GM23338 (cell line): ENCODE measurements at regions not wholly inside any gene's neighbourhood (a gene's known extent, or its start where the extent isn't known, plus 50 kb on each side); places are given as distances from the start of the nearest gene placed in this dataset.

Source experiments
- ATAC-seq: fragments of 200-7000 bp; cut with Tn5 transposase; 3 replicates; pipeline ENCODE4 v1.9.1; 2020
- DNase-seq: peaks from one replicate; pipeline ENCODE4 v3.0.0-alpha.2; 2015; ENCODE audit warnings: low spot score
- H2AFZ ChIP-seq: fragments of 200-600 bp; sonication (generic); 2 replicates; pipeline ENCODE4 v1.8.0; 2016; ENCODE audit warnings: antibody characterized with exemption, mild to moderate bottlenecking, moderate library complexity
- H3F3A ChIP-seq: fragments of 200-600 bp; sonication (generic); replicated peaks from 2 replicates; pipeline ENCODE4 v1.8.0; 2017; ENCODE audit warnings: antibody characterized with exemption, mixed run types, low read depth
- H3K27ac ChIP-seq: fragments of 200-600 bp; sonication (generic); 2 replicates; pipeline ENCODE4 v1.6.1; 2016; ENCODE audit warnings: low read depth
- H3K27me3 ChIP-seq: fragments of 200-600 bp; sonication (generic); 2 replicates; pipeline ENCODE4 v1.8.0; 2016; ENCODE audit warnings: mild to moderate bottlenecking, mixed run types, moderate library complexity; ENCODE audit not compliant: insufficient read depth
- H3K36me3 ChIP-seq: fragments of 200-600 bp; sonication (generic); 2 replicates; pipeline ENCODE4 v1.8.0; 2016; ENCODE audit warnings: mild to moderate bottlenecking; ENCODE audit not compliant: insufficient read depth
- H3K4me1 ChIP-seq: fragments of 200-600 bp; sonication (generic); 2 replicates; pipeline ENCODE4 v1.8.0; 2016; ENCODE audit warnings: mild to moderate bottlenecking, moderate library complexity; ENCODE audit not compliant: insufficient read depth
- H3K4me2 ChIP-seq: fragments of 200-600 bp; sonication (generic); 2 replicates; pipeline ENCODE4 v1.7.1; 2017; ENCODE audit warnings: mixed run types
- H3K4me3 ChIP-seq: fragments of 200-600 bp; sonication (generic); 2 replicates; pipeline ENCODE4 v1.6.1; 2016; ENCODE audit warnings: mixed run types
- H3K79me2 ChIP-seq: fragments of 200-600 bp; sonication (generic); replicated peaks from 2 replicates; pipeline ENCODE4 v1.8.0; 2017; ENCODE audit warnings: mild to moderate bottlenecking; ENCODE audit not compliant: insufficient read depth
- H3K9me2 ChIP-seq: fragments of 200-600 bp; sonication (generic); 2 replicates; pipeline ENCODE4 v1.8.0; 2017; ENCODE audit not compliant: insufficient read depth
- H4K20me1 ChIP-seq: fragments of 200-600 bp; sonication (generic); replicated peaks from 2 replicates; pipeline ENCODE4 v1.8.0; 2017; ENCODE audit warnings: mild to moderate bottlenecking; ENCODE audit not compliant: insufficient read depth
- H3K27ac Mint-ChIP-seq: 2 replicates; pipeline ENCODE4 v1.8.0; 2020; ENCODE audit warnings: inconsistent platforms, mild to moderate bottlenecking, moderate library complexity, mixed read lengths
- H3K27me3 Mint-ChIP-seq: 3 replicates; pipeline ENCODE4 v1.8.0; 2022; ENCODE audit warnings: low read depth, mild to moderate bottlenecking, moderate library complexity, mixed read lengths, inconsistent platforms; ENCODE audit not compliant: insufficient read depth, poor library complexity
- H3K36me3 Mint-ChIP-seq: 3 replicates; pipeline ENCODE4 v1.8.0; 2021; ENCODE audit warnings: low read depth, mild to moderate bottlenecking, inconsistent platforms, moderate library complexity, mixed read lengths
- H3K4me1 Mint-ChIP-seq: 3 replicates; pipeline ENCODE4 v1.8.0; 2020; ENCODE audit warnings: mild to moderate bottlenecking, inconsistent platforms, mixed read lengths
- H3K4me3 Mint-ChIP-seq: 3 replicates; pipeline ENCODE4 v1.8.0; 2021; ENCODE audit warnings: moderate library complexity, mild to moderate bottlenecking, inconsistent platforms, mixed read lengths
- H3K9me3 Mint-ChIP-seq: 3 replicates; pipeline ENCODE4 v1.8.0; 2020; ENCODE audit warnings: moderate library complexity, mild to moderate bottlenecking, inconsistent platforms, mixed read lengths
- CREB1 ChIP-seq: fragments of 250-450 bp; sonication (Bioruptor Pico); IDR thresholded peaks from 2 replicates; pipeline ENCODE4 v1.5.0; 2020; ENCODE audit warnings: low read depth, mild to moderate bottlenecking, moderate library complexity
- CTCF ChIP-seq, 2 experiments: fragments of 200-600 bp in 1 of 2; sonication (generic) in 1 of 2; conservative IDR thresholded peaks; 2 replicates each; pipeline versions ENCODE4 v1.5.1 to v1.6.1; 2016 to 2017; ENCODE audit warnings: antibody characterized with exemption in 2 of 2, low read depth in 2 of 2, mild to moderate bottlenecking in 2 of 2, moderate library complexity in 1 of 2
- EZH2 ChIP-seq: fragments of 200-600 bp; sonication (generic); IDR thresholded peaks from one replicate; pipeline ENCODE4 v1.8.0; 2017; ENCODE audit warnings: antibody characterized with exemption, mild to moderate bottlenecking, low read depth; ENCODE audit not compliant: unreplicated experiment
- EZH2phosphoT487 ChIP-seq: fragments of 200-600 bp; sonication (generic); IDR thresholded peaks from one replicate; pipeline ENCODE4 v1.8.1; 2018; ENCODE audit warnings: antibody characterized with exemption; ENCODE audit not compliant: unreplicated experiment
- JUNB ChIP-seq: IDR thresholded peaks from one replicate; pipeline ENCODE4 v1.6.1; 2016; ENCODE audit warnings: antibody characterized with exemption; ENCODE audit not compliant: unreplicated experiment
- NANOG ChIP-seq: IDR thresholded peaks from 2 replicates; pipeline ENCODE4 v1.6.1; 2016; ENCODE audit warnings: antibody characterized with exemption, borderline replicate concordance
- POLR2AphosphoS5 ChIP-seq: IDR thresholded peaks from 2 replicates; pipeline ENCODE4 v1.6.1; 2016; ENCODE audit warnings: antibody characterized with exemption, low read depth
- REST ChIP-seq: IDR thresholded peaks from one replicate; pipeline ENCODE4 v1.6.1; 2018; ENCODE audit warnings: antibody characterized with exemption; ENCODE audit not compliant: unreplicated experiment
- STAT1 ChIP-seq: IDR thresholded peaks from one replicate; pipeline ENCODE4 v1.6.1; 2016; ENCODE audit warnings: antibody characterized with exemption; ENCODE audit not compliant: unreplicated experiment
- ZNF114 ChIP-seq: fragments of 250-450 bp; sonication (Bioruptor Pico); IDR thresholded peaks from 2 replicates; pipeline ENCODE4 v1.5.0; 2020; ENCODE audit warnings: mild to moderate bottlenecking, moderate library complexity
- ZNF331 ChIP-seq: fragments of 250-450 bp; sonication (Bioruptor Pico); IDR thresholded peaks from 2 replicates; pipeline ENCODE4 v1.5.0; 2020; ENCODE audit warnings: low read depth, mild to moderate bottlenecking, moderate library complexity
- TF ChIP-seq, protein P1 (sequence below): fragments of 250-450 bp; sonication (Bioruptor Pico); IDR thresholded peaks from 2 replicates; pipeline ENCODE4 v1.5.0; 2020; ENCODE audit warnings: mild to moderate bottlenecking, moderate library complexity
- TF ChIP-seq, protein P2 (sequence below): IDR thresholded peaks from 2 replicates; pipeline ENCODE4 v1.6.1; 2016; ENCODE audit warnings: antibody characterized with exemption

GRCh38 chr2:236380051-236380612 lies 115.9 kb upstream of the ASB18 start:
- no peak; the same call in 1 of the 3 replicates for ATAC-seq
- H3K27ac Mint-ChIP-seq = no peak overlapping the region
- TF ChIP-seq EZH2 (no peak), JUNB (no peak), POLR2AphosphoS5 (no peak), EZH2phosphoT487 (no peak), CTCF (conservative IDR thresholded peaks at IDR 0.05; ENCODE audit: low read depth in 2 of 2) (no peak), ZNF331 (CRISPR knock-in tag) (no peak), NANOG (no peak), ZNF114 (CRISPR knock-in tag) (no peak), STAT1 (no peak), REST (no peak), CREB1 (CRISPR knock-in tag) (no peak)
- TF ChIP-seq, protein P1, sequence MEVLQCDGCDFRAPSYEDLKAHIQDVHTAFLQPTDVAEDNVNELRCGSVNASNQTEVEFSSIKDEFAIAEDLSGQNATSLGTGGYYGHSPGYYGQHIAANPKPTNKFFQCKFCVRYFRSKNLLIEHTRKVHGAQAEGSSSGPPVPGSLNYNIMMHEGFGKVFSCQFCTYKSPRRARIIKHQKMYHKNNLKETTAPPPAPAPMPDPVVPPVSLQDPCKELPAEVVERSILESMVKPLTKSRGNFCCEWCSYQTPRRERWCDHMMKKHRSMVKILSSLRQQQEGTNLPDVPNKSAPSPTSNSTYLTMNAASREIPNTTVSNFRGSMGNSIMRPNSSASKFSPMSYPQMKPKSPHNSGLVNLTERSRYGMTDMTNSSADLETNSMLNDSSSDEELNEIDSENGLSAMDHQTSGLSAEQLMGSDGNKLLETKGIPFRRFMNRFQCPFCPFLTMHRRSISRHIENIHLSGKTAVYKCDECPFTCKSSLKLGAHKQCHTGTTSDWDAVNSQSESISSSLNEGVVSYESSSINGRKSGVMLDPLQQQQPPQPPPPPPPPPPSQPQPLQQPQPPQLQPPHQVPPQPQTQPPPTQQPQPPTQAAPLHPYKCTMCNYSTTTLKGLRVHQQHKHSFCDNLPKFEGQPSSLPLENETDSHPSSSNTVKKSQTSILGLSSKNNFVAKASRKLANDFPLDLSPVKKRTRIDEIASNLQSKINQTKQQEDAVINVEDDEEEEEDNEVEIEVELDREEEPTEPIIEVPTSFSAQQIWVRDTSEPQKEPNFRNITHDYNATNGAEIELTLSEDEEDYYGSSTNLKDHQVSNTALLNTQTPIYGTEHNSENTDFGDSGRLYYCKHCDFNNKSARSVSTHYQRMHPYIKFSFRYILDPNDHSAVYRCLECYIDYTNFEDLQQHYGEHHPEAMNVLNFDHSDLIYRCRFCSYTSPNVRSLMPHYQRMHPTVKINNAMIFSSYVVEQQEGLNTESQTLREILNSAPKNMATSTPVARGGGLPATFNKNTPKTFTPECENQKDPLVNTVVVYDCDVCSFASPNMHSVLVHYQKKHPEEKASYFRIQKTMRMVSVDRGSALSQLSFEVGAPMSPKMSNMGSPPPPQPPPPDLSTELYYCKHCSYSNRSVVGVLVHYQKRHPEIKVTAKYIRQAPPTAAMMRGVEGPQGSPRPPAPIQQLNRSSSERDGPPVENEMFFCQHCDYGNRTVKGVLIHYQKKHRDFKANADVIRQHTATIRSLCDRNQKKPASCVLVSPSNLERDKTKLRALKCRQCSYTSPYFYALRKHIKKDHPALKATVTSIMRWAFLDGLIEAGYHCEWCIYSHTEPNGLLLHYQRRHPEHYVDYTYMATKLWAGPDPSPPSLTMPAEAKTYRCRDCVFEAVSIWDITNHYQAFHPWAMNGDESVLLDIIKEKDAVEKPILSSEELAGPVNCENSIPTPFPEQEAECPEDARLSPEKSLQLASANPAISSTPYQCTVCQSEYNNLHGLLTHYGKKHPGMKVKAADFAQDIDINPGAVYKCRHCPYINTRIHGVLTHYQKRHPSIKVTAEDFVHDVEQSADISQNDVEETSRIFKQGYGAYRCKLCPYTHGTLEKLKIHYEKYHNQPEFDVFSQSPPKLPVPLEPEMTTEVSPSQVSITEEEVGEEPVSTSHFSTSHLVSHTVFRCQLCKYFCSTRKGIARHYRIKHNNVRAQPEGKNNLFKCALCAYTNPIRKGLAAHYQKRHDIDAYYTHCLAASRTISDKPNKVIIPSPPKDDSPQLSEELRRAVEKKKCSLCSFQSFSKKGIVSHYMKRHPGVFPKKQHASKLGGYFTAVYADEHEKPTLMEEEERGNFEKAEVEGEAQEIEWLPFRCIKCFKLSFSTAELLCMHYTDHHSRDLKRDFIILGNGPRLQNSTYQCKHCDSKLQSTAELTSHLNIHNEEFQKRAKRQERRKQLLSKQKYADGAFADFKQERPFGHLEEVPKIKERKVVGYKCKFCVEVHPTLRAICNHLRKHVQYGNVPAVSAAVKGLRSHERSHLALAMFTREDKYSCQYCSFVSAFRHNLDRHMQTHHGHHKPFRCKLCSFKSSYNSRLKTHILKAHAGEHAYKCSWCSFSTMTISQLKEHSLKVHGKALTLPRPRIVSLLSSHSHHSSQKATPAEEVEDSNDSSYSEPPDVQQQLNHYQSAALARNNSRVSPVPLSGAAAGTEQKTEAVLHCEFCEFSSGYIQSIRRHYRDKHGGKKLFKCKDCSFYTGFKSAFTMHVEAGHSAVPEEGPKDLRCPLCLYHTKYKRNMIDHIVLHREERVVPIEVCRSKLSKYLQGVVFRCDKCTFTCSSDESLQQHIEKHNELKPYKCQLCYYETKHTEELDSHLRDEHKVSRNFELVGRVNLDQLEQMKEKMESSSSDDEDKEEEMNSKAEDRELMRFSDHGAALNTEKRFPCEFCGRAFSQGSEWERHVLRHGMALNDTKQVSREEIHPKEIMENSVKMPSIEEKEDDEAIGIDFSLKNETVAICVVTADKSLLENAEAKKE (CRISPR knock-in tag) = no peak
- TF ChIP-seq, protein P2, sequence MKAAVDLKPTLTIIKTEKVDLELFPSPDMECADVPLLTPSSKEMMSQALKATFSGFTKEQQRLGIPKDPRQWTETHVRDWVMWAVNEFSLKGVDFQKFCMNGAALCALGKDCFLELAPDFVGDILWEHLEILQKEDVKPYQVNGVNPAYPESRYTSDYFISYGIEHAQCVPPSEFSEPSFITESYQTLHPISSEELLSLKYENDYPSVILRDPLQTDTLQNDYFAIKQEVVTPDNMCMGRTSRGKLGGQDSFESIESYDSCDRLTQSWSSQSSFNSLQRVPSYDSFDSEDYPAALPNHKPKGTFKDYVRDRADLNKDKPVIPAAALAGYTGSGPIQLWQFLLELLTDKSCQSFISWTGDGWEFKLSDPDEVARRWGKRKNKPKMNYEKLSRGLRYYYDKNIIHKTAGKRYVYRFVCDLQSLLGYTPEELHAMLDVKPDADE = no peak
- H3K36me3 Mint-ChIP-seq = no peaks in the 10 kb centered on the region
- H3K27me3 Mint-ChIP-seq = peaks cover 3% of the 10 kb centered on the region
- Histone ChIP-seq H2AFZ (no peak overlapping the region), H3K4me3 (no peak overlapping the region), H3K9me2 (no peaks in the 10 kb centered on the region), H3K27ac (no peak overlapping the region), H3K79me2 (no peaks in the 10 kb centered on the region), H4K20me1 (no peaks in the 10 kb centered on the region), H3F3A (no peaks in the 10 kb centered on the region), H3K36me3 (no peaks in the 10 kb centered on the region), H3K4me2 (no peak overlapping the region), H3K27me3 (no peaks in the 10 kb centered on the region), H3K4me1 (no peaks in the 10 kb centered on the region)
- H3K4me3 Mint-ChIP-seq = no peak overlapping the region
- no peaks in the 10 kb centered on the region for H3K4me1 Mint-ChIP-seq
- no peaks in the 10 kb centered on the region; the same call in 2 of the 3 replicates for H3K9me3 Mint-ChIP-seq
- no peak for DNase-seq
